ENCODE measurements at regions not wholly inside any gene's neighbourhood (a gene's known extent, or its start where the extent isn't known, plus 50 kb on each side); places are given as distances from the start of the nearest gene placed in this dataset.

DNA sequence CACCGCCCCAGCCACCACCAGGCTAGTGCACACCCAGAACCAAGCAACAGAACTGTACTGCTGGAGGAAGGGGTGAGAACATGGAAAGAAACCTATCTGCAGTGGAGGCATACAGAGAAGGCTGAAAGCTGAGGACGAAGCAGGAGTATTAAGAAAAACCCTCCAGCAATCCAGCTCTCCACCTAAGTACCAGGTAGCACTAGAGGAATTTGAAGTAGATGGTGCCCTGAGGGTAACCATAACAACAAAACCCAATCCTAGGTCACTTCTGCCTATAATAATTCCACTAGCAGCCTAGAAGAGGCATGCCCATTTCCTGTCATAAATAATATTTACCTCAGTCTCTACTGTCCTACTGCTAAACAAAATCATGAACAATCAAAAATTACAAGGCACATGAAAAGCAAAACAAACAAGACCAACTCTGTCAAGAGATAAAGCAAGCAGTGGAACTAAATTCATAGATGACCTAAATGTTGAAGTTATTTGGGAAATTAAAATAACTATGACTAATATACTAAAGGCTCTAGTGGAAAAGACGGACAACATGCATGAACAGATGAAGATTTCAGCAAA lies 51.1 kb downstream of the HYCC1 start:
- no peak for DNase-seq (ENCODE audit: low read depth in 2 of 2)

GRCh38 chr7:22958742-22959141 lies 55.2 kb downstream of the HYCC1 start:
- no peak for DNase-seq (ENCODE audit: low read depth in 2 of 2)

DNA sequence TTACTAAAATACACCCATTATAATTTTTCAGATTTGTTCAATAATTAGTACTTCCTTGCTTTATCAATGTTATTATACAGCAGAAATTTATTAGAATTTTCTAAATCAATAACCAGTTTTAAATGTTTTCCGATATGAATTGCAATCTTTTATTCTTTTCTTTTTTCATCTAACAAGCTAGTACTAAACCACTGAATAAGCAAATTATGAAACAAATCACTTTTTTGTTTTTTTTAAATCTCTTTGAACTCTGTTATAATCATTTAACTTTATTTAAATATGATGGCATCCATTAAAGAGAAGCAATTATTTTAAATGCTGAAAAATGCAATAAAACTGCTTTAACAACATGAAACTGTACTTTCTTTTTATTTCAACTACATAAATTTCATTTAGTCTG lies 59.7 kb downstream of the HYCC1 start:
- DNase-seq (ENCODE audit: low read depth in 2 of 2): no peak

DNA sequence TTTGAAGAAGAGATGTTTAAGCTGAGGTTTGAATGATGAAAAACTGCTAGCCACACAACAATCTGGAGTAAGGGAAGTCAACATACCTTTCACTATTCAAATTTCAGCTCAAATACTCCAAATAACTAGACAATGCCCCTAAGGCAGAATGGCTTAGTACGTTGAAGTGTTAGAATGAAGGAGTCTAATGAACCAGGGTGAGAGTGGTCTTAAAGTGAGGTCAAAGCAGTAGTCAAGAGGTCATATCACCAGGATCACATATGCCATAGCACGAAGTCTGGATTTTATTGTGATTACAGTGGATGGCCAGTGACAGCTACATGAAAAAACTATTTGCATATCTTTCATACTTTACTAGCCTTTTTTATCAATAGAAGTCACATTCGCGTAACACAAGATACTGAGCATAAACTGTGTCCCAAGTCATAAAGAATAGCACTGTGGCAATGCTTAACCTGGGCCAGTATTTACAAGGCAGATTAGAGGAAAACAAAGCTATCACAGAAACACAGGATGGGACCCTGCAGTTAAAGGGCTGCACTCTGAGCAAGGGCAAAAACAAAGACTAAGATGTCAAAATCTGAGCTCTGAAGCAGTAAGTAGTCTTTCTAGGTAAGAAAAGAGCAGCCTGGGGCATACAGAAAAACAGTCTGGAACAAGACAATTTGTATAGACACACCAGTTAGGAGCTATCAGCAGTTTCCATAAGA lies 61.5 kb downstream of the HYCC1 start:
- DNase-seq (ENCODE audit: low read depth in 2 of 2): no peak

DNA sequence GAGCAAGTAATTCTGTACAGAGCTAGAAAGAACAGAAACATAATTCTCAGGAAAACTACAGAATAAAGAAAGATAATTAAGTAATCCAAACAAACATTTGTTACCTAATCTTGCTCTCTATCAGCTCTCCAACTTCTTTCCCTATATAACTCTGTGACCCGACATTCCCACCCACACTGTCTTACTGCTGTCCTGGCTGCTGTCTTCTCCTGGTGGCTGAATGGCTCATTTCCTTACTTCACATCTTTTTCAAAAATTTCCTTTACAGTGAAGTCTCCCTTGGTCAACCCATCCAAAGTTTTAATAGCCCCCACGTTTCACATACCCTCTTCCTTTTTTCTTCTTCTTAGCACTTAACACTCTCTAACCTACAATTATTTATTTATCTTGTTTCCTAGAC lies 64.0 kb downstream of the HYCC1 start:
- DNase-seq (ENCODE audit: low read depth in 2 of 2): no peak

GRCh38 chr7:22949221-22949620 lies 64.7 kb downstream of the HYCC1 start:
- DNase-seq (ENCODE audit: low read depth in 2 of 2): no peak

GRCh38 chr7:22948770-22949169 lies 65.2 kb downstream of the HYCC1 start:
- no peak for DNase-seq (ENCODE audit: low read depth in 2 of 2)

GRCh38 chr7:22945584-22945983 lies 68.3 kb downstream of the HYCC1 start:
- DNase-seq (ENCODE audit: low read depth in 2 of 2): no peak

- no peak for DNase-seq (ENCODE audit: low read depth in 2 of 2)
Observed at GRCh38 chr7:22944510-22944909, 69.4 kb downstream of the HYCC1 start.

DNA sequence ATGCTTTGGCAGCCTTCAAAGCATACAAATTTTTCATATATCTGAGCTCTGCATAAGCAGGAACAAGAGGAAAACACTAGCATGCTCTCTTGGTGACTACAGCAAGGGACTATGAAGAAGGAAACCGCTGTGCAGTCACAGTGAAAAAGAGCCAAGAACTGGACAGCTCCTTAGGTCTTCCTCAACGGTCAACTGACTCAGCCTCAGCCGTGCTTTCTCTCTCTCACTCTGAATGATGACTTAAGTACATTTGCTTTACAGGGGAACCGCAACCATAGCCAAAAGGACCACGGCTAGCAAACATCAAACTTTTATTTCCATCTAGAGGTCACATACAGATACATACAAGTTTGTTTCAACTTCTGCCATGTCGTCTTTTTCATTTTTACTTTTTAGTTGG lies 69.9 kb downstream of the HYCC1 start:
- DNase-seq (ENCODE audit: low read depth in 2 of 2): peak in 1 of 2 donors; percentile 6

GRCh38 chr7:22942191-22942590 lies 71.7 kb downstream of the HYCC1 start:
- no peak for DNase-seq (ENCODE audit: low read depth in 2 of 2)

DNA sequence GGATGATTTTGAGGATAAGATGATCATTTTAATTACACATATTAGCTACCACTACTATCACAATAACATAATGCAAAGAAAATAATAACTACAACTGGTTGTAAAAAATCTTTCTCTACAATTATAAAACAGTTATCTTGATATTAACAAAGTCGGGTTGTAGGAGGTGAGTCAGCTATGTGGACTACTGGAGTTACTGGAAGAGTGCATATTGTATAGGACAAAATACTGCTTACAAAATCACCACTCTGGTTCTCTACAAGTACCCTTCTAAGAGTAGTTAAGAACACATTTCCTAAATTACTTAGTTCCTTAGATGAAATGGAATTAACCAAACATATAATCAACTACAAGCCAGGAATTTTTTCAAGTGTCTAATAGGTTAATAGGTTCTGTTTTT lies 74.1 kb downstream of the HYCC1 start:
- no peak for DNase-seq (ENCODE audit: low read depth in 2 of 2)

GRCh38 chr7:22937946-22938345 lies 76.0 kb downstream of the HYCC1 start:
- DNase-seq (ENCODE audit: low read depth in 2 of 2): no peak

- DNase-seq (ENCODE audit: low read depth in 2 of 2): no peak
Observed at GRCh38 chr7:22936246-22936645, 77.7 kb downstream of the HYCC1 start.

DNA sequence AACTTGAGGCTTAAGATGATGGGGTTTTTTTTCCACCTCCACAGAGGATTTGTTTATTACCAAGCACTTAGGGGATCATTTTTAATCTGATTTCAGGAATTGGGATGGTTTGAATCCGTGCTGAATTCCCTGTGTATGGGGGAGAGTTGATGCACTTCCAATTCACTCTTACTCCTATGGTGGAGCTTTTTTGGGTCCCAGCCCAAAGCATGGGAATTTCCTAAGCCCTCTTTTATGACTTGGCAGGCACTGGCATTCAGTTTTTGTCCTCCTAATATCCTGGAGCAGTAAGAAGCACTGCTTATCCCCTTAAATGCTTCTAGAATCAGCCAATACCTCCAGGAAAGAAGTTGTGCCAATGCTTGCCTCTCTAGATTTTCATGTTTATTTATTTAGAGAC lies 78.7 kb downstream of the HYCC1 start:
- DNase-seq (ENCODE audit: low read depth in 2 of 2): no peak

- DNase-seq (ENCODE audit: low read depth in 2 of 2): no peak
Observed at GRCh38 chr7:22934473-22935065, 79.4 kb downstream of the HYCC1 start.

- DNase-seq (ENCODE audit: low read depth in 2 of 2): no peak
Observed at GRCh38 chr7:22934023-22934422, 79.9 kb downstream of the HYCC1 start.

- no peak for DNase-seq (ENCODE audit: low read depth in 2 of 2)
Observed at GRCh38 chr7:22932896-22933295, 81.0 kb downstream of the HYCC1 start.

- DNase-seq (ENCODE audit: low read depth in 2 of 2): no peak
Observed at GRCh38 chr7:22931011-22931410, 82.9 kb downstream of the HYCC1 start.

DNA sequence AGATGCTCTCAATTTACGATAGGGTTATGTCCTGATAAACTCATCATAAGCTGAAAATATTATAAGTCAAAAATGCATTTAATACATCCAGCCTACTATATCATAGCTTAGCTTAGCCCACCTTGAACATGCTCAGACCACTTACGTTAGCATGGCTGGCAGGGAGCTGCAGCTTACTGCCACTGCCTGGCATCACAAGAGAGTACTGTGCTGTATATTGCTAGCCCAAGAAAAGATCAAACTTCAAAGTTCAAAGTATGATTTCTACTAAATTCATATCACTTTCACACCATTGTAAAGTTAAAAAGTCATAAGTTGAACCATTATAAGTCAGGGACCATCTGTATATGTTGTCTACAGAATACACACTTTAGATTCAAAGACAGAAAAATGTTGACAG lies 91.6 kb downstream of the HYCC1 start:
- DNase-seq (ENCODE audit: low read depth in 2 of 2): no peak

GRCh38 chr7:22921386-22922086 lies 92.4 kb downstream of the HYCC1 start:
- DNase-seq (ENCODE audit: low read depth in 2 of 2): no peak

DNA sequence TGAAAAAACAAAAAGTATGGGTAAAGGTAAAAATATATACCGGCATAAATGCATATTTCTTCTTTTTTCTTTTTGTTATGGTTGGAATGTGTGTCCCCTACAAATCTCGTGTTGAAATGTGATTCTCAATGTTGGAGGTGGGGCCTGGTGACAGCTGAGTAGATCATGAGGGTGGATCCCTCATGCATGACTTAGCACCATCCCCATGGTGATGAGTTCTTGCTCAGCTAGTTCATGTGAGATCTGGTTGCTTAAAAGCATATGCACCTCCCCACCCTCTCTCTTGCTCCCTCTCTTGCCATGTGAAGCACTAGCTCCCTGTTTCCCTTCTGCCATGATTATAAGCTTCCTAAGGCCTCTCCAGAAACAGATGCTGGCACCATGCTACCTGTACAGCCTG lies 93.3 kb downstream of the HYCC1 start:
- no peak for DNase-seq (ENCODE audit: low read depth in 2 of 2)

DNA sequence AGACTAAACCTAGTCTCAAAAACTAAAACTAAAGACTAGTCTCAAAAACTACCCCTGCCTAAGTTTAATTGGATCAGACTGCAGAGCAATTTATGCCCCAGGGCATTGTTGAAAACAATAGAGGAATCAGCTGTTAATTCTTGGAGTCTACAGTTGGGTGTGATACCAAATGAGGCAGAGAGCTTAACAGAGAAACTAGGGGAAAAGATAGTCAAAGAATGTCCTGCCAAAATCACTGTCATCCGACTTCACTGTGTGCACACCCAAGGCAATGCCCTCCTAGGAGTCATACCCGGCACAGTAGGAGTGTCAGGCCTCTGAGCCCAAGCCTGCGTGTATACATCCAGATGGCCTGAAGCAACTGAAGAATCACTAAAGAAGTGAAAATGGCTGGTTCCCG lies 90.5 kb upstream of the TOMM7 start:
- DNase-seq (ENCODE audit: low read depth in 2 of 2): no peak
